Endothelial cell of umbilical vein (primary cell): ENCODE measurements at regions not wholly inside any gene's neighbourhood (a gene's known extent, or its start where the extent isn't known, plus 50 kb on each side); places are given as distances from the start of the nearest gene placed in this dataset.

Experiments
- BruUV-seq: library from RNA; stranded (reverse); fragments of 400-500 nt; replicated peaks from 2 replicates; lab custom pipeline; 2021; lab: Mats Ljungman, UMichigan
- CTCF ChIA-PET: fragments of 300-600, 350-600 bp; sonication (Branson Sonifier 250); formaldehyde crosslinking; loops from one replicate; lab custom pipeline; 2021; ENCODE audit warnings: antibody characterized with exemption, inconsistent platforms; lab: Charles Lee
- POLR2A ChIA-PET: fragments of 300-600, 350-600 bp; sonication (Branson Sonifier 250); formaldehyde crosslinking; loops from one replicate; lab custom pipeline; 2021; ENCODE audit warnings: antibody characterized with exemption, inconsistent platforms; lab: Charles Lee
- DNase-seq: peaks from one replicate; pipeline ENCODE4 v3.0.0-alpha.2; 2011; ENCODE audit warnings: low read depth, low spot score
- FAIRE-seq: peaks from 2 replicates; lab custom pipeline; 2011; peaks lifted over from hg19 to GRCh38; lab: Jason Lieb, UNC
- H2AFZ ChIP-seq: 2 replicates; pipeline ENCODE4 v1.6.0; 2012; ENCODE audit warnings: low read depth, low read length, control low read depth, inconsistent platforms
- H3K27ac ChIP-seq: 2 replicates; pipeline ENCODE4 v1.5.1; 2011; ENCODE audit warnings: low read depth, mild to moderate bottlenecking, control low read depth, low read length, moderate library complexity; ENCODE audit not compliant: insufficient read depth
- H3K27me3 ChIP-seq, 2 experiments: 2 replicates each; pipeline versions ENCODE4 v1.6.0 to v1.6.1; 2011; ENCODE audit warnings: low read length in 2 of 2, mixed read lengths in 1 of 2; ENCODE audit not compliant: control insufficient read depth in 2 of 2, insufficient read depth in 2 of 2
- H3K36me3 ChIP-seq, 2 experiments: 2 replicates in 1 of 2; 3 replicates in 1 of 2; pipeline ENCODE4 v1.5.1; 2011; ENCODE audit warnings: low read length in 2 of 2, mild to moderate bottlenecking in 1 of 2, moderate library complexity in 1 of 2; ENCODE audit not compliant: control insufficient read depth in 2 of 2, insufficient read depth in 2 of 2; ENCODE audit errors: extremely low read depth in 1 of 2
- H3K4me1 ChIP-seq: 3 replicates; pipeline ENCODE4 v1.5.1; 2011; ENCODE audit warnings: mild to moderate bottlenecking, low read length; ENCODE audit not compliant: control insufficient read depth, insufficient read depth; ENCODE audit errors: extremely low read depth
- H3K4me2 ChIP-seq: 2 replicates; pipeline ENCODE4 v1.6.1; 2011; ENCODE audit warnings: low read length, control low read depth, mixed read lengths; ENCODE audit not compliant: insufficient read depth
- H3K4me3 ChIP-seq, 3 experiments: fragments of 200-600 bp in 1 of 3; sonication (generic), shearing (Covaris generic) in 1 of 3; replicated peaks in 1 of 3; 2 replicates each; pipeline ENCODE4 v1.5.1; 2011 to 2016; ENCODE audit warnings: control low read depth in 3 of 3, low read length in 3 of 3, mild to moderate bottlenecking in 2 of 3, inconsistent platforms in 1 of 3, low read depth in 1 of 3, moderate library complexity in 1 of 3; ENCODE audit not compliant: insufficient read depth in 1 of 3
- H3K79me2 ChIP-seq: 2 replicates; pipeline ENCODE4 v1.6.0; 2012; ENCODE audit warnings: low read length, inconsistent platforms; ENCODE audit not compliant: control insufficient read depth, insufficient read depth
- H3K9ac ChIP-seq: replicated peaks from 2 replicates; pipeline ENCODE3; 2011; ENCODE audit warnings: low read length, control low read depth; ENCODE audit not compliant: insufficient read depth; ENCODE audit errors: extremely low read depth
- H3K9me1 ChIP-seq: replicated peaks from 3 replicates; pipeline ENCODE4 v1.6.0; 2011; ENCODE audit warnings: mild to moderate bottlenecking, low read length; ENCODE audit not compliant: control insufficient read depth, insufficient read depth; ENCODE audit errors: extremely low read depth
- H3K9me3 ChIP-seq: replicated peaks from 2 replicates; pipeline ENCODE4 v1.5.1; 2012; ENCODE audit warnings: low read length, inconsistent platforms; ENCODE audit not compliant: control insufficient read depth, insufficient read depth
- H4K20me1 ChIP-seq: replicated peaks from 2 replicates; pipeline ENCODE3; 2011; ENCODE audit warnings: mild to moderate bottlenecking, low read length; ENCODE audit not compliant: control insufficient read depth, insufficient read depth; ENCODE audit errors: extremely low read depth
- EZH2 ChIP-seq: IDR thresholded peaks from 2 replicates; pipeline ENCODE4 v1.6.1; 2012; ENCODE audit warnings: borderline replicate concordance, low read depth, mild to moderate bottlenecking, moderate library complexity, low read length, inconsistent platforms; ENCODE audit not compliant: severe bottlenecking
- FOS ChIP-seq: IDR thresholded peaks from 2 replicates; pipeline ENCODE4 v1.6.1; 2011; ENCODE audit warnings: mild to moderate bottlenecking, low read length, moderate library complexity, borderline replicate concordance; ENCODE audit not compliant: insufficient read depth
- GATA2 ChIP-seq: IDR thresholded peaks from 2 replicates; pipeline ENCODE4 v1.7.0; 2011; ENCODE audit warnings: low read depth, mild to moderate bottlenecking, moderate library complexity, mixed read lengths, low read length; ENCODE audit not compliant: insufficient read length, insufficient read depth
- JUN ChIP-seq: IDR thresholded peaks from 2 replicates; pipeline ENCODE4 v1.6.1; 2011; ENCODE audit warnings: borderline replicate concordance, low read depth; ENCODE audit not compliant: insufficient read length, insufficient read depth
- MAX ChIP-seq: IDR thresholded peaks from 2 replicates; pipeline ENCODE4 v1.6.1; 2011; ENCODE audit not compliant: insufficient read depth, insufficient read length
- MYC ChIP-seq: IDR thresholded peaks from one replicate; pipeline ENCODE4 v1.6.1; 2011; ENCODE audit warnings: mild to moderate bottlenecking, low read depth, low read length
- POLR2A ChIP-seq: IDR thresholded peaks from 2 replicates; pipeline ENCODE4 v1.6.1; 2012; ENCODE audit warnings: low read depth, mild to moderate bottlenecking, control low read depth, low read length
- POLR2AphosphoS5 ChIP-seq: IDR thresholded peaks from 2 replicates; pipeline ENCODE4 v1.6.1; 2012; ENCODE audit warnings: low read depth, mild to moderate bottlenecking, control low read depth, low read length, moderate library complexity; ENCODE audit not compliant: insufficient read depth
- dilution Hi-C: fragments of 300-500 bp; cut with MboI; formaldehyde crosslinking; loops from one replicate; pipeline ENCODE4 v1.15.0; 2019; ENCODE audit warnings: low sequenced_read_pairs; ENCODE audit not compliant: extremely low pct_ligation_motif_present
- intact Hi-C: fragments of 100-400 bp; cut with micrococcal nuclease; formaldehyde crosslinking; loops from one replicate; pipeline ENCODE4 v1.10.0; 2022
- TF ChIP-seq, protein P1 (sequence below), 2 donors: IDR thresholded peaks; 1 replicate in 1 of 2; 2 replicates in 1 of 2; pipeline ENCODE4 v1.5.1; 2011; ENCODE audit warnings: low read length in 2 of 2, mild to moderate bottlenecking in 2 of 2, moderate library complexity in 2 of 2, control low read depth in 1 of 2, inconsistent platforms in 1 of 2, low read depth in 1 of 2; ENCODE audit not compliant: insufficient read depth in 1 of 2; ENCODE audit errors: extremely low read depth in 1 of 2

GRCh38 chr12:124162151-124163110 lies 132.5 kb upstream of the RFLNA start:
- Histone ChIP-seq H3K9me1 (no peaks in the 10 kb centered on the region), H3K4me2 (no peak overlapping the region), H3K9me3 (no peaks in the 10 kb centered on the region), H3K79me2 (no peaks in the 10 kb centered on the region), H3K4me1 (no peaks in the 10 kb centered on the region), H3K27me3 (no peaks in the 10 kb centered on the region), H3K27ac (no peak overlapping the region), H3K36me3 (no peaks in the 10 kb centered on the region), H3K9ac (no peak overlapping the region), H4K20me1 (no peaks in the 10 kb centered on the region), H2AFZ (no peak overlapping the region), H3K4me3 (no peak overlapping the region)
- ChIA-PET CTCF (no interaction called here), POLR2A (no interaction called here)
- DNase-seq (no peak), FAIRE-seq (no peak)
- no peak for TF ChIP-seq GATA2
- dilution Hi-C loops, result no loop called here
- no TSS peak for BruUV-seq
- intact Hi-C loops, result no loop called here

GRCh38 chr12:124165695-124166094 lies 129.2 kb upstream of the RFLNA start:
- no peak overlapping the region for H2AFZ ChIP-seq
- BruUV-seq, result no TSS peak
- ChIA-PET POLR2A (no interaction called here), CTCF (interaction anchor here (1.1 kb wide), 1 partner anchor 17 kb away, joined by 3 read pairs; no protein-coding TSS in a partner anchor)
- no peak overlapping the region for H3K4me2 ChIP-seq
- no peak overlapping the region for H3K4me3 ChIP-seq
- no peaks in the 10 kb centered on the region for H3K79me2 ChIP-seq
- intact Hi-C loops, result no loop called here
- no peaks in the 10 kb centered on the region for H3K36me3 ChIP-seq
- no peaks in the 10 kb centered on the region for H3K27me3 ChIP-seq
- H3K27ac ChIP-seq, result no peak overlapping the region
- H3K9me1 ChIP-seq, result no peaks in the 10 kb centered on the region
- H3K4me1 ChIP-seq, result no peaks in the 10 kb centered on the region
- no peak for TF ChIP-seq GATA2
- TF ChIP-seq MAX, result no peak
- TF ChIP-seq, protein P1, sequence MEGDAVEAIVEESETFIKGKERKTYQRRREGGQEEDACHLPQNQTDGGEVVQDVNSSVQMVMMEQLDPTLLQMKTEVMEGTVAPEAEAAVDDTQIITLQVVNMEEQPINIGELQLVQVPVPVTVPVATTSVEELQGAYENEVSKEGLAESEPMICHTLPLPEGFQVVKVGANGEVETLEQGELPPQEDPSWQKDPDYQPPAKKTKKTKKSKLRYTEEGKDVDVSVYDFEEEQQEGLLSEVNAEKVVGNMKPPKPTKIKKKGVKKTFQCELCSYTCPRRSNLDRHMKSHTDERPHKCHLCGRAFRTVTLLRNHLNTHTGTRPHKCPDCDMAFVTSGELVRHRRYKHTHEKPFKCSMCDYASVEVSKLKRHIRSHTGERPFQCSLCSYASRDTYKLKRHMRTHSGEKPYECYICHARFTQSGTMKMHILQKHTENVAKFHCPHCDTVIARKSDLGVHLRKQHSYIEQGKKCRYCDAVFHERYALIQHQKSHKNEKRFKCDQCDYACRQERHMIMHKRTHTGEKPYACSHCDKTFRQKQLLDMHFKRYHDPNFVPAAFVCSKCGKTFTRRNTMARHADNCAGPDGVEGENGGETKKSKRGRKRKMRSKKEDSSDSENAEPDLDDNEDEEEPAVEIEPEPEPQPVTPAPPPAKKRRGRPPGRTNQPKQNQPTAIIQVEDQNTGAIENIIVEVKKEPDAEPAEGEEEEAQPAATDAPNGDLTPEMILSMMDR (IDR thresholded peaks at IDR 0.05; ENCODE audit: extremely low read depth in 1 of 2, insufficient read depth in 1 of 2, low read depth in 1 of 2, low read length in 2 of 2), result no peak
- TF ChIP-seq JUN, result no peak
- TF ChIP-seq POLR2A, result no peak
- TF ChIP-seq MYC, result no peak
- no peak for TF ChIP-seq EZH2
- TF ChIP-seq POLR2AphosphoS5, result no peak
- no peak for TF ChIP-seq FOS
- FAIRE-seq, result no peak
- dilution Hi-C loops, result no loop called here
- DNase-seq, result no peak
- no peaks in the 10 kb centered on the region for H4K20me1 ChIP-seq
- H3K9me3 ChIP-seq, result no peaks in the 10 kb centered on the region
- no peak overlapping the region for H3K9ac ChIP-seq
